HG02588 (cell line): ENCODE measurements at regions not wholly inside any gene's neighbourhood (a gene's known extent, or its start where the extent isn't known, plus 50 kb on each side); places are given as distances from the start of the nearest gene placed in this dataset.

Source experiments
- ATAC-seq: cut with Tn5 transposase; IDR thresholded peaks from one replicate; pipeline ENCODE4 v1.9.1; 2021; ENCODE audit warnings: mild to moderate bottlenecking, moderate library complexity; ENCODE audit not compliant: unreplicated experiment

GRCh38 chr2:16507655-16508489 lies 157.8 kb downstream of the CYRIA start:
- no peak for ATAC-seq

GRCh38 chr2:16506366-16506765 lies 159.3 kb downstream of the CYRIA start:
- no peak for ATAC-seq

- ATAC-seq, result no peak
Observed at GRCh38 chr2:16496426-16497388, 168.9 kb downstream of the CYRIA start.

DNA sequence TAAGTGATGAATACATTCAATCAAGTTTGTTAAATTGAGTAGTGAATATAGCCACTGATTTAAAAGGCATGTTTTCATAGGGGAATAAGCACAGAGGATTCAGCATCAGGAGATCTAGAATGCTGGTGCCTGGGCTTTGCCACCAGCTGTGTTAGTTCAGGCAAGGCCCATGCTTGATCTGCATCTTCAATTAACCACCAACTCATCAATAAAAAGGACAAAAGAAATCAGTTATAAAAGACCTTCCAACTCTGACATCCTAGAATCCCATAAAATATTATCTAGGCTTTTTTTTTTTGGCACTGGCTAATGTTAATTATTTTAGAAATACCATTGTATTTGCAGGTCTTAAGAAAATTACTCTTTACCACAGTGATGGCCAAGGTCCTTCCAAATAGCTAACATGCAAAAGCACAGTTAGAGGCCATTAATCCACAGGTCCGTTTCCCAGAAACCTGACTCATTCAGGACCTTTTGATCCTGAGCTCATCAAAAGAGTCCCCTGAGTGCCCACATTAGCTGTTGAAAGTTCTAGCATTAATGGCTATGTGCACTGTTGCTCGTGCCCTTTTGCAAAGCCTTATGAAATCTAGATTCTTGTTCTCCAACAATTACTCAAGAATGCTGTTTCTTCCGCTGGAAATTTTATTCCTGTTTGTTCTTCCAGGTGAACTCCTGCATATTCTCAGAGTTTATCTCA lies 170.0 kb downstream of the CYRIA start:
- no peak for ATAC-seq

- ATAC-seq, result no peak
Observed at GRCh38 chr2:16494836-16495508, 170.7 kb downstream of the CYRIA start.

- ATAC-seq, result no peak
Observed at GRCh38 chr2:16493788-16494187, 171.8 kb downstream of the CYRIA start.

- ATAC-seq, result no peak
Observed at GRCh38 chr2:16487686-16488085, 177.9 kb downstream of the CYRIA start.

DNA sequence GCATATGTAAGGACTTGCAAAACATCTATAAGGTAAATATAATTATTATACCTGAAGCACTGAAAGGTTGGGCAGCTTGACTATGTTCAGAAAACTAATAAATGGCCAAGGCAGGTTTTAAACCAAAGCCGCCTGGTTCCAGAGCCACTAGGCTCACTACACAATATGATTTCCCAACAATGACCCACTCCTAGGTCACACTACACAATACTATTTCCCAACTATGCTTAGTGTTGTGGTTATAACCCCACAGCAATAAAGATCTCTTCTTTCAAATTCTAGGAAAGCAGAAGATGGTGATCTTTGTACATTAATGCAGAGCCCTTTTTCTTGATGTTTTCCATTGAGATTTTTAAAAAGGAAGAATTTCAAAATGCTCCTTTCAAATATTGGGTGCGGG lies 180.4 kb downstream of the CYRIA start:
- ATAC-seq, result no peak

- no peak for ATAC-seq
Observed at GRCh38 chr2:16482460-16482859, 183.2 kb downstream of the CYRIA start.

GRCh38 chr2:16481351-16481750 lies 184.3 kb downstream of the CYRIA start:
- ATAC-seq, result no peak

DNA sequence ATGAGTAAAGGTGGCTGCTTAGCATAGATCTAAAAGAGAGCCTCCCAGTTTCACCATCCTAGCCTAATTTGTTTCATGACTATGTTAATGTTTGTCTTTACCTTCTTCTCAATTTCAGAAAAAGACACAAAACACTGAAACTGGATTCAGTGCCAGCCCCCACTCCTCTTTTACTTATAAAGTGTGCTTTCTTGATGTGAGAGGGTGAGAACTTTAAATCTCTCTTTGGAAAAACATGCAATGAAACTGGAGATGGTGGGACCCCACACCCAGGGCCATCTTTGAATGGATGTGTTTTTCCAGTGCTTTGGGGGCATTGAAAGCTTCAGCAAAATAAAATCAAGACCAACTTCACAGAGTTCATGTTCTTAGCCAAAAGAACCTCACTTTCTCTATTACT lies 185.9 kb downstream of the CYRIA start:
- no peak for ATAC-seq

GRCh38 chr2:16478434-16479210 lies 187.0 kb downstream of the CYRIA start:
- ATAC-seq, result no peak

- ATAC-seq, result no peak
Observed at GRCh38 chr2:16477648-16478047, 188.0 kb downstream of the CYRIA start.

GRCh38 chr2:16476866-16477265 lies 188.8 kb downstream of the CYRIA start:
- ATAC-seq, result no peak

DNA sequence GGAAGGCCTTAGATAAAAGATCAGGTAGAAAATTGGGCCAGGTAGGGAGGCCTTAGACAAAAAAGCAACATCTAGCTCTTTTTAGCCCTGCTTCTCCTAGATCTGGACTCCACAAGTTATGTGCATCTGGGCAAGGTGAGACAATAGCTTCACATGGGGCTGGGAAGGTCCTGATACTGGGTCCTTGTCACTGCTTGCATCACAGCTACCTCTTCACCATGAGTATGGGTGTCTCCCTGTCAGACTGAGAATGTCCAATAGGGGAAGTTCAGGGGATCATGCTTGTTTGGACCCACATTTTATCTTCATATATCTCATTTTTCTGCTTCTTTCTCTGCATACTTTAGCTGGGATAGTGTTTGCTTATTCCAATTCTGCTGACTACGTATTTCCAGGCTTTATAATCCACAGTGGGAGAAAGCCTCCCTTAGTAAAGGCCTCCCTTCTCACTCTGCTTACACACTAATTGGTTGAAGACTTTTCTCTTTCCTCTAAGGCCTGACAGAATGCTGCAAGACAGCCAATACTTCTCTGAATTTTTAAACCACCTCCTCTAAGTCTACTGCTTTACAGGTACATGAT lies 189.6 kb downstream of the CYRIA start:
- ATAC-seq, result no peak

DNA sequence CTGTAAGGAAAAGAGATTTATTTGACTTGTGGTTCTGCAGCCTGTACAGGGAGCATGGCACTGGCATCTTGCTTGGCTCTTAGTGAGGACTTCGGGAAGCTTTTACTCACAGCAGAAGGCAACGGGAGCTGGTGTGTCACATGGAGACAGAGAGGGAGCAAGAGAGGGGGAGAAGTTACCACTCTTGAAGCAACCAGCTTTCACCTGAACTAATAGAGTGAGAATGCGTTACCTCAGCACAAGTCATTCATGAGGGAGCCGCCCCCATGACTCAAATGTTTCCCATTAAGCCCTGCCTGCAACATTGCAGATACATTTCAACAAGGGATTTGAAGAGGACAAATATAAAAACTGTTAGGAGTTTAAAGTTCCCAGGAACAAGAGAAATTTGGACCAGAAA lies 190.0 kb downstream of the CYRIA start:
- ATAC-seq, result no peak

- no peak for ATAC-seq
Observed at GRCh38 chr2:16473575-16473974, 192.1 kb downstream of the CYRIA start.

- ATAC-seq, result no peak
Observed at GRCh38 chr2:16470936-16471490, 194.6 kb downstream of the CYRIA start.

DNA sequence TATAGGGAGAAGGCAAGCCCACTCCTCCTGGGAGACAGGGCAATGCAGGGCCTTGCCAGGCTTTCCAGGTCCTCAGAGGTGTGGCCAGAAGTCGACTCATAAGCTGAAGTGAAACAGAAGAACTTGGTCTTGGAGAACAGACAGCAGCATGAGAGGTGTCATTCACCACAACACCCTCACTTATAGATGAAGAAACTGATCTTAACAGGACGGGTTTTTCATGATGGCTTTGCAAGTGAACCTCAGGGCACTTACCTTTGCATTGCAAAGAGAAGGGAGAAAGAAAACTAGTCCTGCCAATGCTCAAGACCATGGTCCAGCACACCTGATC lies 198.8 kb downstream of the CYRIA start:
- ATAC-seq, result no peak
